DMS153 treated with DMSO at 0.1 percent for 48 hours (cell line): ENCODE measurements at regions not wholly inside any gene's neighbourhood (a gene's known extent, or its start where the extent isn't known, plus 50 kb on each side); places are given as distances from the start of the nearest gene placed in this dataset.
"Not testable (repeated sequence)": the region's sequence is repeated elsewhere in the genome, so short reads cannot be mapped to it uniquely, and the experiment has no call there.

Experiments used
- DNase-seq: peaks from one replicate; lab custom pipeline; 2025; ENCODE audit not compliant: unreplicated experiment; lab: John Stamatoyannopoulos, UW

GRCh38 chr17:79560527-79560926, 50.3 kb downstream of the RBFOX3 start:
- no peak for DNase-seq

DNA sequence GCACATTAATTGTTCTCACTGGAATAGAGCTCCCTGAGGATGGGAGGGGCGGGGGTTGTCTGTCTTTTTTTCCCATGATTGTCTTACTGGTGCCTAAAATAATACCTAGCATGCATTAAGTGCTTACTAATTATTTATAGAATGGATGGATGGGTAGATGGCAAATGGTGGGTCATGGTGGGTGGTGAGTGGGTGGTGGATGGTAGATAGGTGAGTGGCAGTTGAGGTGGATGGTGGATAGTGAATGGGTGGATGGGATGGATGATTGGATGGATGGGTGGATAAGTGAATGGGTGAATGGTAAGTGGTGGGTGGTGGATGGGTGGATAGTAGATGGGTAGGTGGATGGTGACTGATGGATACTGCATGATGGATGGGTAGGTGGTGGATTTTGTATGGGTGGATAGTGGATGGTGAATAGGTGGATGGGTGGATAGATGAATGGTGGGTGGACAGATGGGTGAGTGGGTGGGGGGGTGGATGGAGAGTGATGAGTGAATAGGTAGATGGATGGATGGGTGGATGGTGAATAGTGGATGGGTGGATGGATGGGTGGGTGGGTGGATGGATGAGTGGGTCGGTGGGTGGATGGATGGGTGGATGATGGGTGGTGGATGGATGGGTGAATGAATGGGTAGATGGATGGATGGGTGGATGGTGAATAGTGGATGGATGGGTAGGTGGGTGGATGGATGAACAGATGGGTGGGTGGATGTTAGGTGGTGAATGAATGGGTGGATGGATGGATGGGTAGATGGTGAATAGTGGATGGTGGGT, 51.6 kb downstream of the RBFOX3 start:
- no peak for DNase-seq

DNA sequence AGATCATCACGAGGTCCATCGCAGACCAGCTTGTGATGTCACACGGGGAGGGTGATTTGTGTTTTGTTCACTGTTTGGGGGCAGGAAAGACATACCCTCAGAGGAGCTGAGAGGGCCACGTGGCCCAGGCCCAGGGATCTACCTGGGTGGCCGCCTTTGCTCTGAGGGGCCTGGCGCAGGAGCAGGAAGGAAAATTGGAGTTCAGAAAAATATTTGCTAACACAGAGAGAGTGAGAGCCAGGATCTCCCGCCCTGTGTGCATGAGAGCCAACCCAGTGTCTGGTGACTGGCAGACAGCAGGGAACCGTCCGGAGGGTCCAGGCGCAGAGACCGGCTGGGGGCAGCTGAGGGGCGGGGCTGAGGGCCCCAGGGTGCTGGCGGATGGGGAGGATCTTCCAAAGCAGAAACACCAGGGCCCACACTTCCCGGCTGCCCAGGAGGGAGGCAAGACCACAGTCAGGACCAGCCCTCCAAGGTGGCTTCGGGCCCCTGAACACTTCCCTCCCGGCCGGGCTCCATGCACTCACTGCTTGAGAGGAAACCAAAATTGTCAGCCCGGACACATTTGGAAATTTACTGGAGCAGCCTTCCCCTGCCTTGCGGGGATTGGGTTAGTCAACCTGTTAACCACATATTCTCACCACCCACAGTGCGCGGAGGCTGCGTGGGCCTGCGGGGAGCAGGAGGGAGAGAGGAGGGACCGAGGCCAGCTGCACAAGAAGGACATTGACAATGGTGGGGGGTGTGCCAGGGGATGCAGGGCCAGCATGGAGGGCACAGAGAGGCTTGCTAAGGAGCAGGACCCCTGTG, 52.6 kb downstream of the RBFOX3 start:
- no peak for DNase-seq

GRCh38 chr17:79557276-79558090, 53.4 kb downstream of the RBFOX3 start:
- DNase-seq: no peak

DNA sequence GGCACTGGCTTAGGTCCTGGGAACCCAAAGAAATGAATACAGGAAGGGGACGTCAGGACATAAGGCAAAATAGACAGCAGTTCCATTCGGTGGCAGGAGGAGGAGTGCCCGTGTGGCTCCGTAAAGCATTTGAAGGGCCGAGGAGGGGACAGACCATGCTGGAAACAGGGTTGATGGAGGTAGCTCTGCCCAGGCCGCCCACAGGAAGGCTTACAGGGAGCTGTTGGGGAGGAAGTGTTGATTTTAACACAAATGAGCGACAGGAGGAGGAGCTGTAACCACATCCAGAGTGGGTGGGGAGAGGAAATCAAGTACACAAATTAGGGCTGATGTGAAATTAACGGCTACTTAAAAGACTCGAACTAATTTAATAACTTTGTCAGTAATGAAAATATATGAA, 54.6 kb downstream of the RBFOX3 start:
- DNase-seq: no peak

GRCh38 chr17:79555543-79555942, 55.3 kb downstream of the RBFOX3 start:
- no peak for DNase-seq

- DNase-seq: not testable (repeated sequence)
These were observed 56.5 kb downstream of the RBFOX3 start for GRCh38 chr17:79554346-79554745.

GRCh38 chr17:79552824-79553223, 58.0 kb downstream of the RBFOX3 start:
- no peak for DNase-seq

DNA sequence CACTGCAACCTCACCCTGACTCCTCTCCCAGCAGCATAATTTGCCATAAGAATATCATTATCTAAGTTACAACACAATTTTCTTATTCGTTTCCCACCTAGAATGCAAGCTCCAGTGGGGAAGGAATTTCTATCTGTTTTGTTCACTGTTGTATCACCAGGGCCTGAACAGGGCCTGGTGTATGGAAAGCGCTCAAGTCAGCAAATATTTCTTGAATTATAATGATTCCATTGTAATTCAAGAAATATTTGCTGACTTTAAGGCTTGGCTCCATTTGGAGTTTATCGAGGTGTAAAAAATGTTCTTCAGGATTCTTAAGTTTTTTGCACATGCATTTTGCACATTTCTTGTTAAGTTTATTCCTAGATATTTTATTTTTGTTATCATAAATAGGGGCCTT, 58.4 kb downstream of the RBFOX3 start:
- no peak for DNase-seq

DNA sequence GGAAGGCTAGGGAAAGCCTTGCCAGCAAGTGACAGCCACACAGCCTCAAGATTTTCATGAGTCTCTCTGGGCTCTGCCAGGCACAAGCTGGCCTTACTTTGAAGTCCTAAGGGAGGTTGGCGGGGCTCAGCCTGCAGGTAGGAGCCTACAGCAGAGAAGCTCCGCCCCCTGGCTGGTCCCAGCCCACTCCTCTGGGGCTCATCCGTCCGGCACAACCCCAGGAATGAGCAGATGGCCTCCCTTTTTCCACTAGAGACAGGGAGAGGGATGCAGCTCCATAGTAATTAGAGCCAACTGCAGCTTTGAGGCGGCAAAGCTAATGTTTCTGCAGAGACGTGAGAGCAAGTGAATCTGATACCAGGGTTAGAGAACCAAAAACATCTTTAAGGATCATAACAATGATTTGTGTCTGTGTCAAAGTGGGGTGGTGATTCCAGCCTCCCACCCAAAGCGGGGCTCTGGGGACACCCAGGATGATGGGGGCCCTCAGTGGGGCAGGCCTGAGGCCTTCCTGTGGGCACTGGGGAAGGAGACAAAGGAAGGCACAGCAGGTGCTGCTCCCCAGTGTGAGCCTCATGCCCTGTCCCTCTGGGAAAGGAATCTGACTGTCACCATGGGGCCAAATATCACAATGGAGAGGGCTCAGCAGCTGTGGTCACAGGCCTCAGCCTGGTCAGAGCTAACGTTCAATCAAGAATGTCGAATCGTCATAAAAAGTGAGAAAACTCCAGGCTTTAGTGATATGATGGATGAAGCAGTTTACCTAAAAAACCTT, 61.5 kb downstream of the RBFOX3 start:
- no peak for DNase-seq

DNA sequence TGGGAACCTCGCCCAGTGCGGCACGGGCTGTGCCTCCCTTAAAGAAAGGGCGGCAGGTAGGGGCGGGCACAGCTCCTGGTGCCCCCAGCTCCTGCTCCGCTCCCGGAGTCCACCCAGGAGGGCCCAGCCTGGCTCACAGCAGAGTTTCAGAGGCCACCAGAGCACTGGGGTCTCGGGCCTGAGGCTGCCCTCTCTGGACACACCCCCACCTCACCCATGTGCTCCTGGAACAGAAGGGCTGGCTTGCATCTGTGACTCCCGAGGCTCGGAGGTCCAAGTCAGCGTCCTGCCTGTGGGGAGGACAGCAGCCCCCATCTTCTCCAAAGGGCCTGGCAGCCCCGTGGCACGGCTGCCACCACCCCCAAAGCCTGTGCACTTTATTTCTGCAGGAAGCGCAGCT, 62.7 kb downstream of the RBFOX3 start:
- no peak for DNase-seq

- DNase-seq: no peak
These were observed 63.3 kb downstream of the RBFOX3 start for GRCh38 chr17:79547586-79547985.

DNA sequence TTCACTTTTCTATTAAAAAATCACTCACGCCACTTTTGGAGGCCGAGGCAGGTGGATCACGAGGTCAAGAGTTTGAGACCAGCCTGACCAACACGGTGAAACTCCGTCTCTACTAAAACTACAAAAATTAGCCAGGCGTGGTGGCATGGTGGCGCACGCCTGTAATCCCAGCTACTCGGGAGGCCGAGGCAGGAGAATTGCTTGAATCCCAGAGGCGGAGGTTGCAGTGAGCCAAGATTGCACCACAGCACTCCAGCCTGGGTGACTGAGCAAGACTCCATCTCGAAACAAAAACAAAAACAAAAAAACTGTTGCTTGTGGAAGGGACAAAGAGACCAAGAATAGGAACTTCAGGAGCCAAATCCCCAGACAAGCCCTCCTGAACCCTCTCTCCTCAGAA, 63.7 kb downstream of the RBFOX3 start:
- DNase-seq: not testable (repeated sequence)

DNA sequence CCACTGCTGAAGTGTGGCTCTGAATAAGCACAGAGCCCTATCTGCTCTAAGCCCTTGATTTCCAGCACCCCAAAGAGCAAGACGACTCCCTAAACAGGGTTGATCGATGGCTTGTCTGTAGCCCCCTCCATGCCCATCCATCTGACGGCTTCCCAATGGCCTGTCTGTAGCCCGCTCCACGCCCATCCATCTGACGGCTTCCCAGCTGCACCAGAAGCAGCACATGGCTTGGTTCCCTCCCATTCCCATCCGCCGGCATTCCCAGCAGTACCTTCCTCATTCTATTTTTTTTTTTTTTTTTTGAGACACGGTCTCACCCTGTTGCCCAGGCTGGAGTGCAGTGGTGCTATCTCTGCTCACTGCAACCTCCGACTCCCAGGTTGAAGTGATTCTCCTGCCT, 64.5 kb downstream of the RBFOX3 start:
- DNase-seq: no peak

DNA sequence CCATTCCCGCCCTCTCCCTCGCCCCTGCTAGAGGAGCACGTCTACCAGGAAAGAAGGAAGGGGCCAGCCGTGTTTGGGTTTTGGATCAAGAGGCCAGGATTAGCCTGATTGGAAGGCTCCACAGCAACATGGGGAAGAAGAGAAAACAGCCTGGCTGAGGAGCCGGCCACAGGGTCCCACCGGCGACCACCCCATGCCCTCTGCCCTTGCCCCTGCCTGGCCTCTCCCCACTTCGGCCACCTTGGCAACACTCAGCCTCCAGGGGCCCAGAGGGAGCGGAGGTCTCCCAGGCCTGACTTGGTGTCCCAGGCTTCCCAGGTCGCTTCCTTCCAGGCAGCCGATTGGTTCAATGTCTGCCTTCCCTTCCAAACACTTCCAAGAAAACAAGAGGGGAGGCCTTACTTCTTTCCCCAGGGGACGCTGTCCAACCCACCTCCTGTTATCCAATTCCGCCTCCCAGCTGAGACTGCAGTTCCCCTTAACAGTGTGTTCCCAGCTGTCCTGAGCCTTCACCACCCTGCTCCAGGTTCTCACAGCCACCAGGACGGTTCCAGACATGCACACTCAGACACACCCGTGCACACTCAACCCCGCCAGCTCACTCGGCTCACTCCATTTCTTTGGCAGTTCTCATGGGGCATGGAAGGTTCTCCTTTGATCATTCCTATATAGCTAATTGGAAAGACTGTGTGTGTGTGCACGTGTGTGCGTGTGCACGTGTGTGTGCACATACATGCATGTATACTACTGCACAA, 65.4 kb downstream of the RBFOX3 start:
- DNase-seq: no peak

- DNase-seq: no peak
These were observed 66.5 kb downstream of the RBFOX3 start for GRCh38 chr17:79544142-79544914.

DNA sequence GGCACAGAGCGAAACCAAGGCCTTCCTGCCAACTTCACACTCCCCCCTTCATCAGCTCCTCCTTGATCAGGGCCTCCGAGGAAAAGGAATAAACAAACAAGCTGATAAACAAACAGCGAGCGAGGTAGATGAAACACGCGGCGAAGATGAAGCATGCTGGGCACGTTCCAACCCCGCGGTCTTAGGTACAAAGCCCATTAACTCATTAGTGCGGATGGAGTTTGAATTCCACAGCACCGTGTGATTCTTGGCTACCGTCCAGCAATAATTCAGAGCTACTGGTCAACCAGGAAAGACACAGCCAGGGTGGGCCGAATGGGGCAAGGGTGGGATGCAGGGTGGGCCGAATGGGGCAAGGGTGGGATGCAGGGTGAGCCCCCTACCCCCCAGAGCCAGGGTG, 67.3 kb downstream of the RBFOX3 start:
- no peak for DNase-seq

- no peak for DNase-seq
These were observed 68.1 kb downstream of the RBFOX3 start for GRCh38 chr17:79542718-79543117.
